Trophoblast cell (in vitro differentiated cells and primary cell): ENCODE measurements at regions not wholly inside any gene's neighbourhood (a gene's known extent, or its start where the extent isn't known, plus 50 kb on each side); places are given as distances from the start of the nearest gene placed in this dataset.
A peak's percentile ranks its signal among the peaks of the same experiment; 100 is the strongest.
"Not testable (repeated sequence)": the region's sequence is repeated elsewhere in the genome, so short reads cannot be mapped to it uniquely, and the experiment has no call there.

Experiments used
- DNase-seq, 2 donors: peaks; one replicate each; pipeline ENCODE4 v3.0.0-alpha.2; 2016
- H2AFZ ChIP-seq: 2 replicates; pipeline ENCODE4 v1.6.1; 2013; ENCODE audit warnings: low read length, moderate library complexity, mild to moderate bottlenecking; ENCODE audit not compliant: insufficient read depth, poor library complexity
- H2AK5ac ChIP-seq: 2 replicates; pipeline ENCODE4 v1.6.1; 2013; ENCODE audit warnings: mild to moderate bottlenecking, low read length
- H2BK120ac ChIP-seq: 2 replicates; pipeline ENCODE4 v1.6.1; 2013; ENCODE audit warnings: low read length, mild to moderate bottlenecking, moderate library complexity; ENCODE audit not compliant: insufficient read depth, poor library complexity
- H2BK12ac ChIP-seq: 2 replicates; pipeline ENCODE4 v1.6.1; 2013; ENCODE audit warnings: mild to moderate bottlenecking, low read length, moderate library complexity
- H2BK5ac ChIP-seq: 2 replicates; pipeline ENCODE4 v1.6.1; 2013; ENCODE audit warnings: low read length, low read depth, moderate library complexity, mild to moderate bottlenecking; ENCODE audit not compliant: poor library complexity
- H3K14ac ChIP-seq: 2 replicates; pipeline ENCODE4 v1.6.1; 2013; ENCODE audit warnings: mild to moderate bottlenecking, low read length
- H3K18ac ChIP-seq: 2 replicates; pipeline ENCODE4 v1.6.1; 2013; ENCODE audit warnings: mild to moderate bottlenecking, low read length
- H3K23ac ChIP-seq: 2 replicates; pipeline ENCODE4 v1.6.1; 2013; ENCODE audit warnings: low read length
- H3K27ac ChIP-seq: 2 replicates; pipeline ENCODE4 v1.5.1; 2013; ENCODE audit warnings: low read depth, mild to moderate bottlenecking, inconsistent platforms, low read length, moderate library complexity
- H3K27me3 ChIP-seq: 2 replicates; pipeline ENCODE4 v1.6.1; 2013; ENCODE audit warnings: inconsistent platforms, mild to moderate bottlenecking, low read length, moderate library complexity; ENCODE audit not compliant: insufficient read depth
- H3K36me3 ChIP-seq, 2 experiments: 1 replicate in 1 of 2; 2 replicates in 1 of 2; pipeline ENCODE4 v1.6.1; 2013; ENCODE audit warnings: low read length in 2 of 2, mild to moderate bottlenecking in 2 of 2, moderate library complexity in 1 of 2; ENCODE audit not compliant: insufficient read depth in 2 of 2, control insufficient read depth in 1 of 2
- H3K4ac ChIP-seq: 2 replicates; pipeline ENCODE4 v1.6.1; 2013; ENCODE audit warnings: low read depth, mild to moderate bottlenecking, low read length, moderate library complexity
- H3K4me1 ChIP-seq, 2 experiments: 1 replicate in 1 of 2; 2 replicates in 1 of 2; pipeline ENCODE4 v1.6.1; 2013; ENCODE audit warnings: low read length in 2 of 2, mild to moderate bottlenecking in 2 of 2, moderate library complexity in 1 of 2; ENCODE audit not compliant: insufficient read depth in 2 of 2, control insufficient read depth in 1 of 2
- H3K4me2 ChIP-seq: 2 replicates; pipeline ENCODE4 v1.6.1; 2013; ENCODE audit warnings: inconsistent platforms, mild to moderate bottlenecking, low read length, moderate library complexity
- H3K4me3 ChIP-seq: 2 replicates; pipeline ENCODE4 v1.5.1; 2013; ENCODE audit warnings: mild to moderate bottlenecking, low read depth, low read length, inconsistent platforms
- H3K79me1 ChIP-seq: one replicate; pipeline ENCODE4 v1.6.1; 2013; ENCODE audit warnings: low read length
- H3K79me2 ChIP-seq: 2 replicates; pipeline ENCODE4 v1.6.1; 2013; ENCODE audit warnings: low read length, mild to moderate bottlenecking; ENCODE audit not compliant: control insufficient read depth, insufficient read depth, poor library complexity
- H3K9ac ChIP-seq: 2 replicates; pipeline ENCODE4 v1.6.1; 2013; ENCODE audit warnings: mild to moderate bottlenecking, low read length
- H3K9me3 ChIP-seq: 2 replicates; pipeline ENCODE4 v1.6.1; 2013; ENCODE audit warnings: low read depth, mild to moderate bottlenecking, control low read depth, inconsistent platforms, low read length; ENCODE audit not compliant: insufficient read depth
- H4K12ac ChIP-seq: 2 replicates; pipeline ENCODE4 v1.6.1; 2013; ENCODE audit warnings: low read depth, mild to moderate bottlenecking, low read length, moderate library complexity
- H4K8ac ChIP-seq: 2 replicates; pipeline ENCODE4 v1.6.1; 2013; ENCODE audit warnings: low read depth, mild to moderate bottlenecking, low read length, moderate library complexity
- H4K91ac ChIP-seq: one replicate; pipeline ENCODE4 v1.6.1; 2013; ENCODE audit warnings: low read depth, mild to moderate bottlenecking, low read length, moderate library complexity
- WGBS: extraction: QIAGEN DNeasy Blood & Tissue Kit; methylation state at CpG from one replicate; pipeline ENCODE4 v1.1.7; 2013; ENCODE audit warnings: missing lambda C conversion rate; ENCODE audit not compliant: insufficient read length, insufficient coverage; ENCODE audit errors: extremely low coverage; 5-methylcytosine and 5-hydroxymethylcytosine counted together

DNA sequence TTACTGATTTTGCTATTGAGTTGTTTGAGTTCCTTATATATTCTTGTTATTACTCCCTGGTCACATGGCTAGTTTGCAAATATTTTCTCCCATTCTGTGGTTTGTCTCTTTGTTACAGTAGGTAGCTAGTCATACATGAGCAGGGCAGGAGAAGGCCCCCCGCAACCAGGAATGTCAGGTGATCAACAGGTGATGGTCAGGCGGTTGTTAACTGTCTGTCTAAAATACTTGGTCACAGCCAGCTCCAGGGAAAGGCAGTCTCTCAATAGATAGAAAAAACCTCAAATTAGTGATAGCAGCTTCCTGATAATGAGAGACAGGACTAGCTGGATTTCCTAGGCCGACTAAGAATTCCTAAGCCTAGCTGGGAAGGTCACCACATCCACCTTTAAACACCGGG lies 217.9 kb downstream of the RHOU start:
- Histone ChIP-seq H3K14ac (no peak overlapping the region), H3K79me2 (no peaks in the 10 kb centered on the region), H4K91ac (no peak overlapping the region), H3K9me3 (no peaks in the 10 kb centered on the region), H3K23ac (no peak overlapping the region), H3K27me3 (no peaks in the 10 kb centered on the region), H2BK12ac (no peak overlapping the region), H3K18ac (no peak overlapping the region), H3K4me1 (peaks cover 6 to 10% of the 10 kb centered on the region in 2 experiments), H3K79me1 (peaks cover 9% of the 10 kb centered on the region), H3K4ac (no peak overlapping the region), H3K27ac (no peak overlapping the region), H2BK5ac (no peak overlapping the region), H3K4me2 (no peak overlapping the region), H4K8ac (no peak overlapping the region), H3K9ac (no peak overlapping the region), H4K12ac (no peak overlapping the region), H3K36me3 (no peaks in the 10 kb centered on the region), H2AFZ (no peak overlapping the region), H2AK5ac (no peak overlapping the region), H2BK120ac (no peak overlapping the region), H3K4me3 (no peak overlapping the region)
- no CpG with 5 or more reads among the region's 4 CpGs for WGBS
- no peak for DNase-seq

- H3K79me1 ChIP-seq, H3K18ac ChIP-seq, H3K4me2 ChIP-seq, H2BK5ac ChIP-seq, H2AK5ac ChIP-seq, H2BK12ac ChIP-seq, H3K27ac ChIP-seq, H4K91ac ChIP-seq, H4K12ac ChIP-seq, DNase-seq, H3K79me2 ChIP-seq, H3K14ac ChIP-seq, H3K9ac ChIP-seq, H3K36me3 ChIP-seq, H3K4me1 ChIP-seq, H3K9me3 ChIP-seq, H3K4ac ChIP-seq, H3K27me3 ChIP-seq, H3K23ac ChIP-seq, H2BK120ac ChIP-seq, H3K4me3 ChIP-seq, H2AFZ ChIP-seq: not testable (repeated sequence)
- WGBS: no CpG with 5 or more reads among the region's 11 CpGs
- peak overlapping the region; percentile 57 for H4K8ac ChIP-seq
Measured at GRCh38 chr1:228953808-228954207, 218.5 kb downstream of the RHOU start.

- Histone ChIP-seq H4K91ac (peak overlapping the region; percentile 45), H3K4me3 (no peak overlapping the region), H3K18ac (no peak overlapping the region), H3K36me3 (no peaks in the 10 kb centered on the region), H3K9me3 (no peaks in the 10 kb centered on the region), H3K9ac (no peak overlapping the region), H3K27ac (no peak overlapping the region), H3K4me2 (no peak overlapping the region), H3K14ac (no peak overlapping the region), H3K79me1 (peaks cover 9% of the 10 kb centered on the region), H2BK120ac (peak overlapping the region; percentile 68), H3K79me2 (no peaks in the 10 kb centered on the region), H3K23ac (no peak overlapping the region), H2BK12ac (peak overlapping the region; percentile 88), H3K4me1 (peaks cover 6 to 11% of the 10 kb centered on the region in 2 experiments), H3K4ac (no peak overlapping the region), H4K12ac (no peak overlapping the region), H4K8ac (no peak overlapping the region), H2AK5ac (no peak overlapping the region), H2BK5ac (no peak overlapping the region), H3K27me3 (no peaks in the 10 kb centered on the region), H2AFZ (no peak overlapping the region)
- no peak for DNase-seq
- no CpG with 5 or more reads among the region's 1 CpG for WGBS
Measured at GRCh38 chr1:228955691-228956090, 220.4 kb downstream of the RHOU start.

DNA sequence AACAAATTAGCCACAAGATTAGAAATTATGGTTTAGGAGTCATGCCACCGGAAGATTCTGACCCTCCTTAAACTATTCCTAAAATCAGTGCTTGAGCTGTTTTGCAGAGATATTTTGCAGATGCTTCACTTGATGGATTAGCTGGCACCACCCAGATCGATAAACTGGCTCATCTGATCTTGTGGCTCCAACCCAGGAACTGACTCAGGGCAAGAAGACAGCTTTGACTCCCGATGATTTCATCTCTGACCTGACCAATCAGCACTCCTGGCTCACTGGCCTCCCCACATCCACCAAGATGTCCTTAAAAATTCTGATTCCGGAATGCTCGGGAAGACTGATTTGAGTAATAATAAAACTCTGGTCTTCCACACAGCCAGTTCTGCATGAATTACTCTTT lies 221.6 kb downstream of the RHOU start:
- no peak overlapping the region for H3K9ac ChIP-seq
- no peak overlapping the region for H3K4ac ChIP-seq
- H3K4me3 ChIP-seq: no peak overlapping the region
- H3K27ac ChIP-seq: no peak overlapping the region
- peak overlapping the region; percentile 52 for H2BK120ac ChIP-seq
- DNase-seq: no peak
- peaks cover 9% of the 10 kb centered on the region for H3K79me1 ChIP-seq
- H2BK5ac ChIP-seq: no peak overlapping the region
- H3K79me2 ChIP-seq: no peaks in the 10 kb centered on the region
- H3K23ac ChIP-seq: no peak overlapping the region
- H3K9me3 ChIP-seq: no peaks in the 10 kb centered on the region
- no peak overlapping the region for H3K14ac ChIP-seq
- no peak overlapping the region for H3K4me2 ChIP-seq
- no peak overlapping the region for H2AFZ ChIP-seq
- no peak overlapping the region for H4K12ac ChIP-seq
- H3K27me3 ChIP-seq: no peaks in the 10 kb centered on the region
- peaks cover 6 to 12% of the 10 kb centered on the region in 2 experiments for H3K4me1 ChIP-seq
- no peak overlapping the region for H4K91ac ChIP-seq
- no CpG with 5 or more reads among the region's 5 CpGs for WGBS
- no peak overlapping the region for H2BK12ac ChIP-seq
- no peaks in the 10 kb centered on the region for H3K36me3 ChIP-seq
- H3K18ac ChIP-seq: no peak overlapping the region
- no peak overlapping the region for H4K8ac ChIP-seq
- H2AK5ac ChIP-seq: no peak overlapping the region
